GM12874 (cell line): ENCODE measurements at regions not wholly inside any gene's neighbourhood (a gene's known extent, or its start where the extent isn't known, plus 50 kb on each side); places are given as distances from the start of the nearest gene placed in this dataset.

Source experiments
- TF ChIP-seq, protein P1 (sequence below): IDR thresholded peaks from 2 replicates; pipeline ENCODE4 v1.5.1; 2011; ENCODE audit warnings: low read depth, mild to moderate bottlenecking, control low read depth, low read length, moderate library complexity; ENCODE audit not compliant: insufficient read depth

DNA sequence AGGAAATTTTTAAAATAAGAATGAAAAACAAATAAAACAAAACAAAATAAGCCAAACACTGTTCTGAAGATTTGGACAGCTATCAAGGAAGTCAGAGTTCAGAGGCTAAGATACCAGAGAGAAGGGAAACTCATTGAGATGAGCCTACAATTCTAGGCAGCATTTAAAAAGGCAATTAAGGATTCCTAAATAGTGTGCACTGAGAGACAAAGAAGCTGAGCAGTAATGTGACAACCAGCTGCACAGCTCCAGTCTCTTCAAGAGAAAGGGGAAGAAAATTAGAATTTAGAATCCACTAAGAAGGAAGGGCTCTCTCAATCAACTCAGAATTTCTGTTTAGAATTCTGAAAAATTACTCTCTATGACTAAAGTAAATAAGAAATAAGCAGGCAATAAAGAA, 246.7 kb upstream of the COX7C start:
- TF ChIP-seq, protein P1, sequence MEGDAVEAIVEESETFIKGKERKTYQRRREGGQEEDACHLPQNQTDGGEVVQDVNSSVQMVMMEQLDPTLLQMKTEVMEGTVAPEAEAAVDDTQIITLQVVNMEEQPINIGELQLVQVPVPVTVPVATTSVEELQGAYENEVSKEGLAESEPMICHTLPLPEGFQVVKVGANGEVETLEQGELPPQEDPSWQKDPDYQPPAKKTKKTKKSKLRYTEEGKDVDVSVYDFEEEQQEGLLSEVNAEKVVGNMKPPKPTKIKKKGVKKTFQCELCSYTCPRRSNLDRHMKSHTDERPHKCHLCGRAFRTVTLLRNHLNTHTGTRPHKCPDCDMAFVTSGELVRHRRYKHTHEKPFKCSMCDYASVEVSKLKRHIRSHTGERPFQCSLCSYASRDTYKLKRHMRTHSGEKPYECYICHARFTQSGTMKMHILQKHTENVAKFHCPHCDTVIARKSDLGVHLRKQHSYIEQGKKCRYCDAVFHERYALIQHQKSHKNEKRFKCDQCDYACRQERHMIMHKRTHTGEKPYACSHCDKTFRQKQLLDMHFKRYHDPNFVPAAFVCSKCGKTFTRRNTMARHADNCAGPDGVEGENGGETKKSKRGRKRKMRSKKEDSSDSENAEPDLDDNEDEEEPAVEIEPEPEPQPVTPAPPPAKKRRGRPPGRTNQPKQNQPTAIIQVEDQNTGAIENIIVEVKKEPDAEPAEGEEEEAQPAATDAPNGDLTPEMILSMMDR, result no peak

DNA sequence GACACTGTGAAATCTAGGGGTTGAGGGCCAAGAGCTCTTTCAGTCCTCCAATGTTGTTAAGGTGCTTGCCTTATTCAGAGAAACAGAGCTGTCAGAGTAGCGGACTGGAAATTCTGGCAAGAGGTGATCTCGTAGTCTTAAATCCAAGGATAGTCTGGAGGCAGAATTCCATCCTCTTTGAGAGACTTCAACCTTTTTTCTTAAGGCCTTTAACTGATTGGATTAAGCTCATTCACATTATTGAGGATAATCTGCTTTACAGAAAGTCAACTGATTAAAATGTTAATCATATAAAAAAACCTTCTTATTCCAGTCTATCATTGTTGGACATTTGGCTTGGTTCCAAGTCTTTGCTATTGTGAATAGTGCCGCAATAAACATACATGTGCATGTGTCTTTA, 243.1 kb upstream of the COX7C start:
- TF ChIP-seq, protein P1, result no peak

DNA sequence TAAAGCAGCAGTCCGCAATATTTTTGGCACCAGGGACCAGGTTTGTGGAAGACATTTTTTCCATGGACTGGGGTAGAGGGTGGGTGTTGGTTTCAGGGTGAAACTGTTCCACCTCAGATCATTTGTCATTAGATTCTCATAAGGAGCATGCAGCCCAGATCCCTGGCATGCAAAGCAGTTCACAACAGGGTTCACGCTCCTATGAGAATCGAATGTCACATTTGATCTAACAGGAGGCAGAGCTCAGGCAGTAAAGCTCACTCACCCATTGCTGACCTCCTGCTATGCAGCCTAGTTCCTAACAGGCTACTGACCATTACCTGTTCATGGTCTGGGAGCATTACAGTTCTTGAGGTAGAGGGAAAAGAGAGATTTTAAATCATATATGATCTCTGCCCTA, 241.5 kb upstream of the COX7C start:
- TF ChIP-seq, protein P1, result no peak

DNA sequence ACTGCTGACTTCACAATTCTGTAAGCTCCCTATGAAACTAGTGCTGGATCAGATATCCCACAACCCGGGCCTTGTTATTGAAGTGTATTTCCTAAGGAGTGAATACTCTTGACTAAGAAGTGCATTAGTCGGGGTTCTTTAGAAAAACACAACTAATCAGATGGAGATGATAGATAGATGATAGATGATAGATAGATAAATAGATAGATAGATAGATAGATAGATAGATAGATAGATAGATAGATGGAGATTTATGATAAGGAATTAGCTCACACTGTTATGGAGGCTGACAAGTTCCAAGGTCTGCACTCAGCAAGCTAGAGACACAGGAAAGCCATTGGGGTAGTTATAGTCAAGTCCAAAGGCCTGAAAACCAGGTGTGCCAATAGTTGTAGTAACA, 214.6 kb upstream of the COX7C start:
- TF ChIP-seq, protein P1, result no peak

DNA sequence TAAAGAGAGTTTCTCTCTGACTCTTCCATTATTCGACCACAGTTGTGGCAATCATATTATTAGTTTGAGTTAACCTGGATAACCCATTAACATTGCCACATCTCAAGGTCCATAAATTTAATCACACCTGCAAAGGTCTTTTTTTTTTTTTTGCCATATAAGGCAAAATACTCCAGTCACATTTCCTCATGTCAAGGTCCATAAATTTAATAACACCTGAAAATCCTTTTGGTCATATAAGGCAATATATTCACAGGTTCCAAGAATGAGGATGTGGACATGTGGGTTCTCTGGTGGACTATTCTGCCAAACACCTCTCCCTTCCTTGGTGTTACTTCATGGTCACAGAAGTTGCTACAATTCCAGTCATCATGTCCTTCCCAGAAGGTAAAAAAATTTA, 213.5 kb upstream of the COX7C start:
- TF ChIP-seq, protein P1, result no peak

DNA sequence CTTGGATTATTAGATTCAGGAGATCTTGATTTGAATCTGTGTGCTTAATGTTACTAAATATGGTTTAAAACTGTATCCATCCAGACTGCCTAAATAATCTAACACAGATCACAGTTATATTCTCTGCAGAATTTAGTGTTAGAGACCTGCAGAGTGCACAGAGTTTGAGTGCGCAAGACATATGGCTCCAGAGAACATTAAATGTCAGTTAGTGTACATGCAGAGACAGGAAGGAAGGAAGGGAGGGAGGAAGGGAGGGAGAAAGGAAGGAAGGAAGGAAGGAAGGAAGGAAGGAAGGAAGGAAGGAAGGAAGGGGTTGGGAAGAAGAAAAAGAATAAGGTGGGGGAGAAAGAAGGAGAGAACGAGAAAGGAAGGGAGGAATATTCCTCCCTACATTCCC, 210.0 kb upstream of the COX7C start:
- TF ChIP-seq, protein P1, result no peak

DNA sequence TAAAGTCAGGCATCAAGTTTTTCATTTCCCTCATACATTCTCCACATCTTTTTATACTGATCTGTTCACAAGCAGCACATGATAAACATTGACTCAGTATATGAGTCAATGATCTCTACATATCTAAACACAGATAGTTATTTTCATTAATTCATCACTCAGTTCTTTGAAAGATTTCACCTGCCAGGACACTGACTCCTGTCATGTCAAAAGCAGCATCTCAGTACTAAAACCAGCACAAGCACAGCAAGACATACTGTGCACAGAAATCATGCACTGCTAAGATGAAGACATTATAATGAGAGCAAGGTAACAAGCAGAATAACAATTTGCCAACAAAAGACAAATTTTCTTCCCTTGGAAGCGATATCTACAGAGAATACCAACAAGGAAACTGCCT, 206.1 kb upstream of the COX7C start:
- TF ChIP-seq, protein P1, result no peak

DNA sequence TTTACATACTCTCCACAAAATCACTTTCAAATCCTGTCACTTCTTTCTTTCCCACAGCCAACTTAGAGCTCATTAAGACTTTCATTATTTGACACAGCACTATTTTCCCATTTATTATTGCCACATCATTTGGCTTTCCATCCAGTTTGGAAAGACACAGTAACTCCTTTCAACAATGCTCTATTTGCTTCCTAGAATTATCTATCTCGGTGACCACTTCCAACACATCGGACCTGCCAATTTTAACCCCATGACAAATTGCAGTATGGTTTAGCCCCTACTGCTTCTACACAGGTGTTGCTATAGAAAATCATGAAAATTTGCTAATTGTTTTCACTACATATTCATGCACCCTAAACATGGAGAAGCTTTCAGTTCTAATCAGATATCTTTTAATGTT, 190.6 kb upstream of the COX7C start:
- TF ChIP-seq, protein P1, result no peak
